ENCODE measurements at regions not wholly inside any gene's neighbourhood (a gene's known extent, or its start where the extent isn't known, plus 50 kb on each side); places are given as distances from the start of the nearest gene placed in this dataset.

- TF ChIP-seq CTCF (conservative IDR thresholded peaks at IDR 0.05; ENCODE audit: low read depth, low read length) = no peak
- TF ChIP-seq EZH2 (IDR thresholded peaks at IDR 0.05; ENCODE audit: borderline replicate concordance, low read depth, low read length, poor library complexity, severe bottlenecking) = no peak
These were observed 118.2 kb downstream of the VCX2 start for GRCh38 chrX:8052909-8053308.
